GM10266 (cell line): ENCODE measurements at regions not wholly inside any gene's neighbourhood (a gene's known extent, or its start where the extent isn't known, plus 50 kb on each side); places are given as distances from the start of the nearest gene placed in this dataset.

Source experiments
- DNase-seq: peaks from one replicate; pipeline ENCODE4 v3.0.0; 2012; ENCODE audit errors: extremely low spot score
- TF ChIP-seq, protein P1 (sequence below): IDR thresholded peaks from 2 replicates; pipeline ENCODE4 v1.5.1; 2012; ENCODE audit warnings: mild to moderate bottlenecking, low read depth; ENCODE audit not compliant: control insufficient read depth, insufficient read depth; ENCODE audit errors: missing control alignments

DNA sequence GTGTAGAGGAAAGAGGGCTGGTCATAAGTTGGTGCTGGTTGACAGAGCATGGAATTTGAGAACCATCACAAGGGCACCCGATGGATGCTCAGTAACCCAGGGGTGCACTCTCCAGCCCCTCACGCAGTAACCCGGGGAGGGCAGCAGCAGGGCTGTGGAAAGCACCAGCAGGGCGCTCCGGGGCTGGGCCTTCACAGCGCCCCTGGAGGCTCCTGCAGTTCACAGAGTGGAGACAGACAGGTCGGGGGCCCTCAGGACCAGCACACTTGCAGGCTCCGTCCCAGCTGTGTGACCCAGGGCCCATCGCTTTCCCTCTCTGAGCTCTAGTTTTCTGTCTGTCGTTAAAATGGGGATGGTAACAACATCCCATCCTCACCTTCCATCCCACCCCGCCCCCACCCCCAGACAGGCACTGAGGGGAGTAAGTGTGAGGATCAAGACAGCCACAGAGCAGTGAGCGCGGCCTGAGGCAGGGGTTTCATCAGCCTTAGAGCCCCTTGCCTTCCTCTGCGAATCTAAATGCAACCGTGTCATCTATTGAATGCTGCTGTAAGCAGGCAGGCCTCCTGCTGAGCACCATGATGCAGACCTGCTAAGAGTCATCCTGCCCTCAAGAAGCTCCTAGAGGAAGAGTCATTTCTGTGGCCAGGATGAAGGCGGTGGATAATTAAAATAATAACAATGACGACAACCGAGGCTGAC lies 90.2 kb upstream of the LINGO1 start:
- TF ChIP-seq, protein P1, sequence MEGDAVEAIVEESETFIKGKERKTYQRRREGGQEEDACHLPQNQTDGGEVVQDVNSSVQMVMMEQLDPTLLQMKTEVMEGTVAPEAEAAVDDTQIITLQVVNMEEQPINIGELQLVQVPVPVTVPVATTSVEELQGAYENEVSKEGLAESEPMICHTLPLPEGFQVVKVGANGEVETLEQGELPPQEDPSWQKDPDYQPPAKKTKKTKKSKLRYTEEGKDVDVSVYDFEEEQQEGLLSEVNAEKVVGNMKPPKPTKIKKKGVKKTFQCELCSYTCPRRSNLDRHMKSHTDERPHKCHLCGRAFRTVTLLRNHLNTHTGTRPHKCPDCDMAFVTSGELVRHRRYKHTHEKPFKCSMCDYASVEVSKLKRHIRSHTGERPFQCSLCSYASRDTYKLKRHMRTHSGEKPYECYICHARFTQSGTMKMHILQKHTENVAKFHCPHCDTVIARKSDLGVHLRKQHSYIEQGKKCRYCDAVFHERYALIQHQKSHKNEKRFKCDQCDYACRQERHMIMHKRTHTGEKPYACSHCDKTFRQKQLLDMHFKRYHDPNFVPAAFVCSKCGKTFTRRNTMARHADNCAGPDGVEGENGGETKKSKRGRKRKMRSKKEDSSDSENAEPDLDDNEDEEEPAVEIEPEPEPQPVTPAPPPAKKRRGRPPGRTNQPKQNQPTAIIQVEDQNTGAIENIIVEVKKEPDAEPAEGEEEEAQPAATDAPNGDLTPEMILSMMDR = no peak

DNA sequence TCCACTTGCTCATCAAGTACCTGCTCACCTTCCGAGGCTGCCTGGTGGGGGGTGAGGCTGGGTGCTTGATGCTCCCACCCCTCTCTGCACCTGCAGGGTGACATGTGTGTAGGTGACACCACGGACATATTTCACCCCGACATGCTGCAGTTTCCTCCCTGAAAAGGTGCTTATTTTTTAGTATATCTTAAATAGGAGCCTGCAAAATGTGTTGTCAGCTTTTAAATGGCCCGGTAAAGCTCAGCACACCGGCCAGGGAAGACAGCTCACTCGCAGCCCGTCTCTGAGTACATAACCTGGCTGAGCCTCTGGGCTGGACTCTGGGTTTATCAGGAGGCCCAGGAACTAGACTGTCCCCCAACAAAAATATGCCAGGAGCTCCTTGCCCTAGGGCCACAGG lies 89.3 kb upstream of the LINGO1 start:
- no peak for DNase-seq
- TF ChIP-seq, protein P1 = no peak

More for the DNA sequence above, 90.2 kb upstream of the LINGO1 start:
- DNase-seq = no peak

DNA sequence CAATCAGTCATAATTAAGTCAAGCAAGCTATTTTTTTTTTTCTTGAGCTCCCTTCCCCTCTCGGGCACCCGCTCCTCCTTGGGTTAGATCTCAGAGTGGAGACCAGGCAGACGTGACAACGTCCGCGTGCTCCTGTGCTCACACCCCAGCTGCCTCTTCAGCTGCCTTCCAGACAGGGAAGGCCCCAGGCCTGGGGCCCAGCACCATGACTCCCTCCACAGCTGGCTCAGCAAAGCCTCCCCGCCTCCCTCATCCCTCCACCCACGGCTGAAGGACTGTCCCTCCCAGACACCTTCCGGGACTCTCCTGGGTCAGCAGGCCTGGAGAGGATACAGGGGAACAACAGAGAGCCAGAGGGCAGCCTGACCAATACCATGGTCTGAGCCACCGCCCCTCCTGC lies 87.9 kb upstream of the LINGO1 start:
- no peak for DNase-seq
- TF ChIP-seq, protein P1 = no peak

DNA sequence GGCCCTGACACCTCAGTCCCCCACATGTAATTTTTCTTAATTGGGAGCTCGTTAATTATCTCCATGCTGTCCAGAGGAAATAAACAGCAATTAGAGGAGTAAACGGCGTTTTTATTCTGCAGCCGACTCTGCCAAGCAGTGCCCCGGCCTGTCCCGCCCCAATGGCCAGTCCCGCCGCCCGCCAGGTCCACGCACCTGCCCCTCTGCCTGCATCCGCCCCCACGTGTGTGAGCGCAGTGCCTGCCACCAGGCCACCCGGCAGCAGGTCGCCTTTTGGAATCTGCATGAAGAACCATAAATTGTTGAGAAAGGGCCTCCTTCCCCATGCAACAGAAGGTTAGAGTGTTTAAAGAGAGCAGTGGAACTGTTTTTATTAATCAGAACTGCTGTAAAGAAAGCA lies 87.5 kb upstream of the LINGO1 start:
- TF ChIP-seq, protein P1 = no peak
- DNase-seq = no peak

DNA sequence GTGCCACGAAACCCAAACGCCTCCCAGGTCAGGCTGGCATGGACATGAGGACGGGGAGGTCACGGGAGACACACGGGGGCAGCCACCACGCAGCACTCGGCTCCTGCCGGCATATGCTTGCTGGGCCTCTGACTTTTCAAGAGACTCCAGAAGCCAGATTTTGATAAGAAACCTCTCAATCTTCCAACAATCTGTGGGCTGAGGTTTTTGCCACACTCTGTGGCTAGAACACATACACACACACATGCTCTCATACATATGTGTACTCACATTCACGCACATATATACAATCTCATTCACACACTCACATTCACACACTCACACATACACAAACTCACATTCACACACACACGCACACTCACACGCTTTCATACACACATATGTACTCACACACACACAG lies 86.7 kb upstream of the LINGO1 start:
- DNase-seq = no peak
- TF ChIP-seq, protein P1 = no peak

DNA sequence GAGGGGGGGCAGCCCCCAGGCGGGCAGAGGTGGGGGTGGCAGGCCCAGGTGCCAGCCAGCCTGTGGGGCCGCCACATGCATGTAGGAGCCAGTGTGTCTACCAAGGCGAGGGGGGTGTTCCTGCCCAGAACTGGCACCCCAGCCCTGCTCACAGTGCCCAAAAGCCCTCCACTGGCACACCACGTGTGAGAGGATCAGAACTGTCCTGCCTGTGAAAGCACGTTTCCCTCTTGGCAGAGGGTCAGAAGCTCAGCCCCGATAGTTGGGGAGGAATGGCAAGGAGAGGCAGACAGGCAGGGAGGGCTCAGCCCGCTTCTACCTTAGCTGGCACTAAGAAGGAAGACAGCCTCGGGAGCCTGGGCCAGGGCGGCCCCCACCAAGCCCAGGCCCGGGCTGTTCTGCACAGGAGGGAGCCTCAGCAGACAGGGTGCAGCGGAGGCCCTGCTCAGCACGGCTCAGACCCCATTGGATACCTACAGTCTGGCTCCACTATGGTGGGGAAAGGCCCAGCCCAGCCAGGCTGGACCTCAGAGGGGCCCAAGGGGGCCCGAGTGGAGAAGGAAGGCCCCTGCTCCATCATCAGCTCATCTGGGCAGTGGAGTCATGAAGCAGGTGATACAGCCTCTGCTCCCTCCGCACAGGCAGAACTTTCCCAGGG lies 84.8 kb upstream of the LINGO1 start:
- DNase-seq = no peak
- TF ChIP-seq, protein P1 = no peak
